Tibial nerve (tissue), 3 donors: ENCODE measurements at regions not wholly inside any gene's neighbourhood (a gene's known extent, or its start where the extent isn't known, plus 50 kb on each side); places are given as distances from the start of the nearest gene placed in this dataset.

ENCODE experiments used
- CTCF ChIP-seq, 5 experiments: fragments of 200-600 bp in 3 of 5; fragments of 450-650 bp in 2 of 5; sonication (generic) in 3 of 5; IDR thresholded peaks; one replicate each; pipeline ENCODE4 v1.5.1; 2016 to 2019; ENCODE audit warnings: antibody characterized with exemption in 5 of 5, mild to moderate bottlenecking in 3 of 5, moderate library complexity in 2 of 5
- POLR2A ChIP-seq, 2 donors: fragments of 450-650 bp; IDR thresholded peaks; one replicate each; pipeline ENCODE4 v1.6.1; 2017; ENCODE audit warnings: antibody characterized with exemption in 2 of 2, mild to moderate bottlenecking in 2 of 2, moderate library complexity in 2 of 2

- TF ChIP-seq CTCF (IDR thresholded peaks at IDR 0.05) (no peak), POLR2A (IDR thresholded peaks at IDR 0.05) (no peak)
Observed at GRCh38 chrX:452598-452997, 65.9 kb upstream of the PPP2R3B start.
